LNCaP clone FGC (cell line): ENCODE measurements at regions not wholly inside any gene's neighbourhood (a gene's known extent, or its start where the extent isn't known, plus 50 kb on each side); places are given as distances from the start of the nearest gene placed in this dataset.

ENCODE experiments used
- DNase-seq: peaks from one replicate; pipeline ENCODE4 v3.0.0-alpha.2; 2011; ENCODE audit warnings: low read depth
- H3K4me3 ChIP-seq: 2 replicates; pipeline ENCODE4 v1.5.1; 2011; ENCODE audit warnings: mild to moderate bottlenecking, low read depth, low read length, control low read depth
- CTCF ChIP-seq: IDR thresholded peaks from 2 replicates; pipeline ENCODE4 v1.5.1; 2012; ENCODE audit warnings: mild to moderate bottlenecking; ENCODE audit not compliant: control insufficient read depth, insufficient read depth; ENCODE audit errors: extremely low read depth

GRCh38 chr5:104611135-104611767, 1048.7 kb upstream of the NUDT12 start:
- no peak overlapping the region for H3K4me3 ChIP-seq
- no peak for TF ChIP-seq CTCF
- no peak for DNase-seq

- no peak overlapping the region for H3K4me3 ChIP-seq
- no peak for TF ChIP-seq CTCF
- DNase-seq, result no peak
These were observed 1043.8 kb upstream of the NUDT12 start for GRCh38 chr5:104606258-104606829.

GRCh38 chr5:104599726-104600125, 1037.1 kb upstream of the NUDT12 start:
- H3K4me3 ChIP-seq, result no peak overlapping the region
- TF ChIP-seq CTCF, result no peak
- DNase-seq, result no peak

DNA sequence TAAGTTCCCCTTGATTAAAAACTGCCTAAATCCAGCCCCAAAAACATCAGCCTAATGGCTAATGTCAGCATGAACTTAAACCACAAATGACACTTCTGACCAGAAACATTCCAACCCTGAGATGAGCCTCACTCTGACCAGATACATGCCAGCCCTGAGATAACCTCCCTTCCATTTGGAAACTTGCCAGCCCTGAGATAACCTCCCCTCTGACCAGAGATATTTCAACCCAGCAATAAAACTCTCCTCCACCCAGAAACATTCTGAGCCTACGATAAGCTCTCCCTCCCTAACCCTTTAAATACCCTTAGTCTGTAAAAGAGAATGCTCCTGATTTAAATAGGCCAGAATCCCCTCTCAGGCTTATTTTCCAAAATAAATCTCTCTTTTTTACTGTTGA, 1035.7 kb upstream of the NUDT12 start:
- DNase-seq, result no peak
- TF ChIP-seq CTCF, result no peak
- H3K4me3 ChIP-seq, result no peak overlapping the region

DNA sequence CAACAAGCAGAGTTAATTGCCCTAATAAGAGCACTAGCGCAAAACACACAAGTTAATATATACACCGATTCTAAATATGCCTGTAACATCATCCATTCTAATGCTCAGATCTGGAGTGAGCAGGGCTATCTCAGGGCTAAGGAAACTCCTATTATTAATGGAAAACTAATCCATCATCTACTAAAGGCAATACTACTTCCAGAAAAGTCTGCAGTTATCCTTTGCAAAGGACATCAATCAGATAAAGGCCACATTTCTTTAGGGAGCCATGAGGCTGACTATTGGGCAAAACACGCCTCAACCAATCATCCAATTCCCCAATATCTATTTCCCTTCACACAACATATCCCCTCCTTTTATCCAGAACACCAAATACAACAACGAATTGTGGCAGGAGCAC, 1032.3 kb upstream of the NUDT12 start:
- DNase-seq, result no peak
- no peak overlapping the region for H3K4me3 ChIP-seq
- TF ChIP-seq CTCF, result no peak

DNA sequence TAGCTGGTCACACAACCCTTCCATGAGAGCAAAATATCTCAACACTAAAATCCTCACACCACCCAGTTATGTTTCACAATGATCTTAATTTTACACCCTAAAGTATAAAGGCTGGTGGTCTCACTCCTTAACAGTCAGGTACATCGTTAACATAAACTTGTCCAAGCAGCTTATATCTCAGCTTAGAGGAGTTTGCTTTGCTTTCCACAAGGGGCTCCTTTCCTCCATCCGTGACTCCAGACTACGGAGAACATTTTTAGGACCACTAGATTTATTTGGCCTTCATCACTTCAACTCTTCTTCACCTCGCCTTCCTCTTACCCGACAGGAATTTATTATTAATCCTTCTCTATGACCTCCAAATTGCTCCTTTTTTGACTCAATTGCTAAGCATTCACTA, 1014.1 kb upstream of the NUDT12 start:
- TF ChIP-seq CTCF, result no peak
- H3K4me3 ChIP-seq, result no peak overlapping the region
- no peak for DNase-seq
